ENCODE measurements at regions not wholly inside any gene's neighbourhood (a gene's known extent, or its start where the extent isn't known, plus 50 kb on each side); places are given as distances from the start of the nearest gene placed in this dataset.
"Not testable (repeated sequence)": the region's sequence is repeated elsewhere in the genome, so short reads cannot be mapped to it uniquely, and the experiment has no call there.

- DNase-seq (ENCODE audit: extremely low spot score), result no peak
- no peak overlapping the region for H3K27ac ChIP-seq (ENCODE audit: low read depth)
- no peak overlapping the region for H3K4me3 ChIP-seq (ENCODE audit: low read depth, low read length)
- H3K4me1 ChIP-seq (ENCODE audit: insufficient read depth), result no peaks in the 10 kb centered on the region
- no peaks in the 10 kb centered on the region for H3K36me3 ChIP-seq (ENCODE audit: insufficient read depth)
- WGBS, result 74% methylated on average over 1 of the region's 1 CpG
These were observed 488.4 kb upstream of the UBE2E2 start for GRCh38 chr3:22714749-22715148.

- DNase-seq (ENCODE audit: extremely low spot score), result no peak
- 56% methylated on average over 1 of the region's 1 CpG for WGBS
- no peak overlapping the region for H3K4me3 ChIP-seq (ENCODE audit: low read depth, low read length)
- no peak overlapping the region for H3K27ac ChIP-seq (ENCODE audit: low read depth)
- no peaks in the 10 kb centered on the region for H3K4me1 ChIP-seq (ENCODE audit: insufficient read depth)
- no peaks in the 10 kb centered on the region for H3K36me3 ChIP-seq (ENCODE audit: insufficient read depth)
These were observed 482.5 kb upstream of the UBE2E2 start for GRCh38 chr3:22720596-22720995.

DNA sequence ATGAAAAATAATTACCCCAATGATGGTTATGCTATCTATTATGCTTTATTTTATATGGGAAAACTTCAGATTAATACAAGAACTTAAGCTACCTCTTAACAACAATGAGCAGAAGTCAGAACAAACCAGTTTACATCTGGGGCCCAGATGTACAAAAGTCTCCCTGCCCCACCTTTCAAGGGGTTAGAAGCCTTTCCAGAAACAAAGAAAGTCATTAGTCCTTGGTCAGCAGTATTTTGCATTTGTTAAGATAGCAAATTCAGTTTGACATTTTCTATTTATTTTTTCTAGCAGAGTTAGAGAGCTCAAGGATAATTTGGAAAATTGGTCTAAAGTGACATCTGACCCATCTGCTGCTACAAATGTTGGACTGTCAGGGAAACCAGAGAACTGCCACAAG is 478.7 kb upstream of the UBE2E2 start:
- Histone ChIP-seq H3K36me3 (ENCODE audit: insufficient read depth) (no peaks in the 10 kb centered on the region), H3K4me3 (ENCODE audit: low read depth, low read length) (no peak overlapping the region), H3K27ac (ENCODE audit: low read depth) (no peak overlapping the region), H3K4me1 (ENCODE audit: insufficient read depth) (no peaks in the 10 kb centered on the region)
- no peak for DNase-seq (ENCODE audit: extremely low spot score)

DNA sequence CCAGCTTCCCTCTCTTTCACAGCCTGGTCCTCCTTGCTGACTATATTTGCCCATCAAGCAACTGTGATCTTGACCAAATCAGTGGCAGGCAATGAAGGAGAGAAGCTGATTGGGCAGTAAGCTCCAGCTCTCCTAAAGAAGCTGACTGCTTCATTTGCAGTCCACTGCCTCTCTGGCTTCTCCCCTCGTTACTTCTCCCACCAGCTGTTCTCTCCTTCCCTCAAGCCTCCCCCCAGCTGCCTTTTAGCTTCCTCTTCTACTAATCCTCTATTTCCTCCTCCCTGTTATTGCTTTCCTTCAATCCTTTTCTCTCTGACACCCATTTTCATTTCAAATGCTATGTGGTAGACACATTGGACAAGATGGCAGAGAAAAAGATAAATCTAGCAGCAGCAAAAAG is 474.7 kb upstream of the UBE2E2 start:
- no peak for DNase-seq (ENCODE audit: extremely low spot score)
- no peak overlapping the region for H3K4me3 ChIP-seq (ENCODE audit: low read depth, low read length)
- 60% methylated on average over 1 of the region's 1 CpG for WGBS

DNA sequence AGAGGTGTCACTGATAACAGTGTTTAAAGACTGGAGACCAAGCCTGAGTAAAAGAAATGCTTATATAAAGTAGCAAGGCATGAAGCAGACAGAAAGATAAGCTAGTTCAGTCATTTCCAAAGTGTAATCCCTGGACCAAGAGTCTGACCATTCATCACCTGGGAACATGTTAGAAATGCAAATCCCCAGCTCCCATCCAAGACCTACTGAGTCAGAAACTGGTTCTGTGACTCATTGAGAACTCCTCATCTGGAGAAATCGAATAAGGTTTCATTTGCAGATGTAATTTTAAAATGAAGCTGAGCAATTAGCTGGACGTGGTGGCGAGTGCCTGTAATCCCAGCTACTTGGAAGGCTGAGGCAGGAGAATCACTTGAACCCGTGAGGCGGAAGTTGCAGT is 473.9 kb upstream of the UBE2E2 start:
- no peaks in the 10 kb centered on the region for H3K4me1 ChIP-seq (ENCODE audit: insufficient read depth)
- no peaks in the 10 kb centered on the region for H3K36me3 ChIP-seq (ENCODE audit: insufficient read depth)
- H3K27ac ChIP-seq (ENCODE audit: low read depth), result no peak overlapping the region
- no peak for DNase-seq (ENCODE audit: extremely low spot score)
- H3K4me3 ChIP-seq (ENCODE audit: low read depth, low read length), result no peak overlapping the region
- 89% methylated on average over 5 of the region's 5 CpGs for whole genome bisulfite sequencing

More for the DNA sequence above, 474.7 kb upstream of the UBE2E2 start:
- Histone ChIP-seq H3K4me1 (ENCODE audit: insufficient read depth) (no peaks in the 10 kb centered on the region), H3K36me3 (ENCODE audit: insufficient read depth) (no peaks in the 10 kb centered on the region), H3K27ac (ENCODE audit: low read depth) (no peak overlapping the region)

GRCh38 chr3:22729981-22730380 is 473.1 kb upstream of the UBE2E2 start:
- Histone ChIP-seq H3K4me3 (ENCODE audit: low read depth, low read length) (no peak overlapping the region), H3K36me3 (ENCODE audit: insufficient read depth) (no peaks in the 10 kb centered on the region), H3K27ac (ENCODE audit: low read depth) (no peak overlapping the region), H3K4me1 (ENCODE audit: insufficient read depth) (no peaks in the 10 kb centered on the region)
- 39% methylated on average over 1 of the region's 1 CpG for WGBS
- no peak for DNase-seq (ENCODE audit: extremely low spot score)

- DNase-seq (ENCODE audit: extremely low spot score), result no peak
- 86% methylated on average over 1 of the region's 1 CpG for WGBS
- Histone ChIP-seq H3K4me1 (ENCODE audit: insufficient read depth) (no peaks in the 10 kb centered on the region), H3K27ac (ENCODE audit: low read depth) (no peak overlapping the region), H3K36me3 (ENCODE audit: insufficient read depth) (no peaks in the 10 kb centered on the region), H3K4me3 (ENCODE audit: low read depth, low read length) (no peak overlapping the region)
These were observed 472.4 kb upstream of the UBE2E2 start for GRCh38 chr3:22730701-22731100.

DNA sequence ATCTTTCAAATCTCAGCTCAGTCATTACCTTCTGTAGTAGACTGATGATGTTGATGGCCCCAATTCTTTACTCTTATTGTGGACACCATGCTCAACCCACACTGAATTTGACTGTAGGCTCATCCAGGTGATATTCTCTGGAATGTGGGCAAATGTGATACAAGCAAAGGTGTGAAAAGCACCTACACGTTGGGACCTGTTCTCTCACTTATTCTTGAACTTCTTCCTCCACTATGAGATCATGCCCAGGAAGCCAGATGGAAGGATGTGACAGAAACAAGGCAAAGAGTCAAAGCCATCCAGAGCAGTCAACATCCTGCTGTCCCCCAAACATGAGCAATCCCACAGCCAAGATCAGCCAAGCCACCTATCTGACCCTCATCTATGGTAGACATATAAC is 471.2 kb upstream of the UBE2E2 start:
- DNase-seq (ENCODE audit: extremely low spot score), result no peak
- WGBS, result 87% methylated on average over 1 of the region's 1 CpG

GRCh38 chr3:22732641-22733040 is 470.5 kb upstream of the UBE2E2 start:
- Histone ChIP-seq H3K4me1 (ENCODE audit: insufficient read depth) (no peaks in the 10 kb centered on the region), H3K36me3 (ENCODE audit: insufficient read depth) (no peaks in the 10 kb centered on the region), H3K4me3 (ENCODE audit: low read depth, low read length) (no peak overlapping the region), H3K27ac (ENCODE audit: low read depth) (no peak overlapping the region)
- 37% methylated on average over 1 of the region's 1 CpG for whole genome bisulfite sequencing
- DNase-seq (ENCODE audit: extremely low spot score), result no peak

More for the DNA sequence above, 471.2 kb upstream of the UBE2E2 start:
- no peaks in the 10 kb centered on the region for H3K4me1 ChIP-seq (ENCODE audit: insufficient read depth)
- H3K27ac ChIP-seq (ENCODE audit: low read depth), result no peak overlapping the region
- no peaks in the 10 kb centered on the region for H3K36me3 ChIP-seq (ENCODE audit: insufficient read depth)
- H3K4me3 ChIP-seq (ENCODE audit: low read depth, low read length), result no peak overlapping the region

DNA sequence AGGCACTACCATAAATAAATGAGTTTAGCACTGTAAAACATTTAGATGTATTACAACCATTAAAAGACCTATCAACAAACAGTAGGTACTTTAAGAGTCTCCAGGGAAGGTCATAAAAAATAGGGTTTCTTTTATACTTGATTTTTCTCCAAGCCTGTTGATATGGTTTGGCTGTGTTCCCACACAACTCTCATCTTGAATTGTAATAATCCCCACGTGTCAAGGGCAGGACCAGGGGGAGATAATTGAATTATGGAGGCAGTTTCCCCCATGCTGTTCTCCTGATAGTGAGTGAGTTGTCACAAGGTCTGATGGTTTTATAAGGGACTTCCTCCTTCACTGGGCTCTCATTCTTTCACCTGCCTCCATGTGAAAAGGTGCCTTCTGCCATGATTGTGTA is 468.9 kb upstream of the UBE2E2 start:
- WGBS, result 22% methylated on average over 1 of the region's 1 CpG
- Histone ChIP-seq H3K4me3 (ENCODE audit: low read depth, low read length) (no peak overlapping the region), H3K36me3 (ENCODE audit: insufficient read depth) (no peaks in the 10 kb centered on the region), H3K4me1 (ENCODE audit: insufficient read depth) (no peaks in the 10 kb centered on the region), H3K27ac (ENCODE audit: low read depth) (no peak overlapping the region)
- DNase-seq (ENCODE audit: extremely low spot score), result no peak

GRCh38 chr3:22734756-22735155 is 468.4 kb upstream of the UBE2E2 start:
- no peak for DNase-seq (ENCODE audit: extremely low spot score)
- H3K4me1 ChIP-seq (ENCODE audit: insufficient read depth), result no peaks in the 10 kb centered on the region
- no peak overlapping the region for H3K27ac ChIP-seq (ENCODE audit: low read depth)
- H3K4me3 ChIP-seq (ENCODE audit: low read depth, low read length), result no peak overlapping the region
- 81% methylated on average over 2 of the region's 2 CpGs for WGBS
- H3K36me3 ChIP-seq (ENCODE audit: insufficient read depth), result no peaks in the 10 kb centered on the region

DNA sequence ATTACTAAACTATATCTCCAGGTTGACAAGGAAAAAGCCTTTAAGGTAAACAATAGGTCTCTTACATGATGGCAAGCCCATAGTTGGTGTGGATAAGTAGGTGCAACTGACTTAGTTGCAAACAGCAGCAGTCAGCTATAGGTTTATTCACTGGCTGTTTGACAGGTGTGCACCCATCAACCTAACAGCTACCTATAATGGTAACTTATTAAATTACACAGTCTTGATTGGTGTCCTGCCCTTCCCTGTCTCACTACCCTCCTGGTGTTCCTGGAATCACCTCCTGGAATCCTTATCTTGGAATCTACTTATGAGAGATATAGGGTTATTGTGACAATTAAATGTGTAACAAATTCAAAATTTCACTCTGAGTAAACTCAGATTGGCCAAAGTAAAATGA is 467.8 kb upstream of the UBE2E2 start:
- H3K4me1 ChIP-seq (ENCODE audit: insufficient read depth), result no peaks in the 10 kb centered on the region
- no peak for DNase-seq (ENCODE audit: extremely low spot score)
- H3K36me3 ChIP-seq (ENCODE audit: insufficient read depth), result no peaks in the 10 kb centered on the region
- no peak overlapping the region for H3K27ac ChIP-seq (ENCODE audit: low read depth)
- no peak overlapping the region for H3K4me3 ChIP-seq (ENCODE audit: low read depth, low read length)

- H3K27ac ChIP-seq (ENCODE audit: low read depth); H3K36me3 ChIP-seq (ENCODE audit: insufficient read depth); H3K4me3 ChIP-seq (ENCODE audit: low read depth, low read length); DNase-seq (ENCODE audit: extremely low spot score); H3K4me1 ChIP-seq (ENCODE audit: insufficient read depth): not testable (repeated sequence)
- WGBS, result 92% methylated on average over 22 of the region's 22 CpGs
These were observed 459.7 kb upstream of the UBE2E2 start for GRCh38 chr3:22743386-22743785.

- Histone ChIP-seq H3K27ac (ENCODE audit: low read depth) (no peak overlapping the region), H3K4me1 (ENCODE audit: insufficient read depth) (no peaks in the 10 kb centered on the region), H3K4me3 (ENCODE audit: low read depth, low read length) (no peak overlapping the region), H3K36me3 (ENCODE audit: insufficient read depth) (no peaks in the 10 kb centered on the region)
- DNase-seq (ENCODE audit: extremely low spot score), result no peak
These were observed 457.8 kb upstream of the UBE2E2 start for GRCh38 chr3:22745321-22745720.

DNA sequence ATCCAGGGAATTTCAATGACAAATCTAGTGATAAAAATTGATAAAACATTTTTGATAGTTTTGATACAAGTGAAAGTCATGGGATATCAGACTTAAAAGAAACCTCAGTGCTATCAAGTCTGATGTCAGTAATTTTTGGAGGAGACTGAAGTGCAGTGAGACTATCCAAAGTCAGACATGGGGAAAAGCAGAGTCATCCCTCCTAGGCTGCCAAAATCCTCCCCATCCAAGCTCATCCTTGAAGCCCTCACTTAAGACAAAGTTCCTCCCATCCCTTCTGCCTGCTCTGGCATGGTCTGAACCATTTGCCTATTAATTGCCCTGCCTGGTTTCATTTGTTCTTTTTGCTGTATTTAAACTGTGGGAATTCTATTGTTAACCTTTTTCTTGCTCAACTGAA is 456.9 kb upstream of the UBE2E2 start:
- Histone ChIP-seq H3K4me3 (ENCODE audit: low read depth, low read length) (no peak overlapping the region), H3K27ac (ENCODE audit: low read depth) (no peak overlapping the region), H3K4me1 (ENCODE audit: insufficient read depth) (no peaks in the 10 kb centered on the region), H3K36me3 (ENCODE audit: insufficient read depth) (no peaks in the 10 kb centered on the region)
- no peak for DNase-seq (ENCODE audit: extremely low spot score)
